Body of pancreas (tissue), 4 donors: ENCODE measurements at regions not wholly inside any gene's neighbourhood (a gene's known extent, or its start where the extent isn't known, plus 50 kb on each side); places are given as distances from the start of the nearest gene placed in this dataset.

Experiments
- ATAC-seq: fragments of 150-250 bp; one replicate; pipeline ENCODE4 v1.9.1; 2016
- DNase-seq, 4 donors: peaks; one replicate each; pipeline ENCODE4 v3.0.0-alpha.2; 2019
- H3K27ac ChIP-seq, 4 donors: fragments of 200-600 bp; sonication (generic); 1 replicate in 3 of 4; 2 replicates in 1 of 4; pipeline versions ENCODE4 v1.5.1 to v1.6.1; 2016 to 2019; ENCODE audit warnings: mild to moderate bottlenecking in 1 of 4, mixed read lengths in 1 of 4, moderate library complexity in 1 of 4
- H3K27me3 ChIP-seq, 2 donors: fragments of 200-600 bp; sonication (generic); one replicate each; pipeline ENCODE4 v1.6.0; 2016; ENCODE audit warnings: mild to moderate bottlenecking in 1 of 2
- H3K36me3 ChIP-seq, 2 donors: fragments of 200-600 bp; sonication (generic); replicated peaks in 1 of 2; 2 replicates each; pipeline ENCODE4 v1.5.1; 2016; ENCODE audit warnings: low read depth in 2 of 2; ENCODE audit not compliant: insufficient read depth in 1 of 2
- H3K4me1 ChIP-seq: fragments of 200-600 bp; sonication (generic); one replicate; pipeline ENCODE4 v1.6.0; 2016
- H3K4me3 ChIP-seq, 2 donors: fragments of 200-600 bp; sonication (generic); 1 replicate in 1 of 2; 2 replicates in 1 of 2; pipeline ENCODE4 v1.5.1; 2016 to 2019
- H3K9me3 ChIP-seq, 3 donors: fragments of 200-600 bp; sonication (generic); 1 replicate in 2 of 3; 2 replicates in 1 of 3; pipeline ENCODE4 v1.5.1; 2016
- CTCF ChIP-seq, 7 experiments: fragments of 450-650 bp in 4 of 7; fragments of 200-600 bp in 3 of 7; sonication (generic) in 3 of 7; IDR thresholded peaks; one replicate each; pipeline ENCODE4 v1.5.1; 2016 to 2019; ENCODE audit warnings: antibody characterized with exemption in 7 of 7
- POLR2A ChIP-seq, 3 donors: fragments of 450-650 bp; IDR thresholded peaks; one replicate each; pipeline ENCODE4 v1.6.1; 2016; ENCODE audit warnings: antibody characterized with exemption in 3 of 3, mild to moderate bottlenecking in 2 of 3
- WGBS, 2 donors: methylation state at CpG; one replicate each; pipeline ENCODE4 v1.1.5; 2017; 5-methylcytosine and 5-hydroxymethylcytosine counted together
- intact Hi-C: fragments of 100-400 bp; cut with DNase I; formaldehyde crosslinking; loops from one replicate; pipeline ENCODE4 v1.15.1; 2023

- WGBS, 2 donors = 33% methylated on average over 3 of the region's 3 CpGs
- intact Hi-C loops = no loop called here
- no peaks in the 10 kb centered on the region for H3K9me3 ChIP-seq
- DNase-seq (no peak), ATAC-seq (peak; percentile 66)
- H3K4me3 ChIP-seq = no peak overlapping the region
- H3K27me3 ChIP-seq = no peaks in the 10 kb centered on the region
- TF ChIP-seq POLR2A (IDR thresholded peaks at IDR 0.05) (no peak), CTCF (IDR thresholded peaks at IDR 0.05) (no peak)
- H3K27ac ChIP-seq = peak overlapping the region in 1 of 4 donors; percentile 7
- no peaks in the 10 kb centered on the region for H3K4me1 ChIP-seq
- H3K36me3 ChIP-seq = no peaks in the 10 kb centered on the region
These were observed 61.6 kb upstream of the STAC start for GRCh38 chr3:36318621-36319200.

GRCh38 chr3:36319680-36320079 lies 60.6 kb upstream of the STAC start:
- DNase-seq (no peak), ATAC-seq (no peak)
- intact Hi-C loops = no loop called here
- H3K9me3 ChIP-seq = no peaks in the 10 kb centered on the region
- no peak overlapping the region for H3K4me3 ChIP-seq
- H3K27me3 ChIP-seq = no peaks in the 10 kb centered on the region
- TF ChIP-seq CTCF (IDR thresholded peaks at IDR 0.05) (no peak), POLR2A (IDR thresholded peaks at IDR 0.05) (no peak)
- H3K36me3 ChIP-seq = no peaks in the 10 kb centered on the region
- H3K4me1 ChIP-seq = no peaks in the 10 kb centered on the region
- 56 to 59% methylated on average over 1 of the region's 1 CpG for WGBS, 2 donors
- no peak overlapping the region for H3K27ac ChIP-seq
